ENCODE measurements at regions not wholly inside any gene's neighbourhood (a gene's known extent, or its start where the extent isn't known, plus 50 kb on each side); places are given as distances from the start of the nearest gene placed in this dataset.

DNA sequence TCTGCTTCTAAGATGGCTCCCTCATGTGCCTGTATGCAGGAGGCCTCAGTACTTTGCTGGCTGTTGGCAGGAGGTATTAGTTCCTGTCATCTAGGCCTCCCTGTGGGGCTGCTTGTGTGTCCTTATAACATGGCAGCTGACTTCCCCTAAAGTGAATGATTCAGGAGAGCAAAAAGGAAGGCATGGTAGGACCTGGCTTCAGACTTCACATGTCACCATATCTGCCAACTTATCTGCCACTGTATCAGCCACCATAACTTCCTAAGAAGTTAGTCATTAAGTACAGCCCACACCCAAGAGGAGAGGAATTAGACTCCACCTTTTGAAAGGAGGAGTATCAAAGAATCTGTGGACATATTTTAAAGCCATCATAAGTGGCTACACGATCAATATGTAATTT lies 122.5 kb downstream of the UCHL1 start:
- no peaks in the 10 kb centered on the region for H3K27me3 ChIP-seq (ENCODE audit: control insufficient read depth, insufficient read depth, low read length)
- H3K9me3 ChIP-seq (ENCODE audit: control insufficient read depth, insufficient read depth, low read depth, low read length), result no peaks in the 10 kb centered on the region
- no peak overlapping the region for H3K4me3 ChIP-seq (ENCODE audit: low read depth in 2 of 2, low read length in 2 of 2)
- no TSS peak for BruUV-seq (replicated peaks)
- TF ChIP-seq, protein P1, sequence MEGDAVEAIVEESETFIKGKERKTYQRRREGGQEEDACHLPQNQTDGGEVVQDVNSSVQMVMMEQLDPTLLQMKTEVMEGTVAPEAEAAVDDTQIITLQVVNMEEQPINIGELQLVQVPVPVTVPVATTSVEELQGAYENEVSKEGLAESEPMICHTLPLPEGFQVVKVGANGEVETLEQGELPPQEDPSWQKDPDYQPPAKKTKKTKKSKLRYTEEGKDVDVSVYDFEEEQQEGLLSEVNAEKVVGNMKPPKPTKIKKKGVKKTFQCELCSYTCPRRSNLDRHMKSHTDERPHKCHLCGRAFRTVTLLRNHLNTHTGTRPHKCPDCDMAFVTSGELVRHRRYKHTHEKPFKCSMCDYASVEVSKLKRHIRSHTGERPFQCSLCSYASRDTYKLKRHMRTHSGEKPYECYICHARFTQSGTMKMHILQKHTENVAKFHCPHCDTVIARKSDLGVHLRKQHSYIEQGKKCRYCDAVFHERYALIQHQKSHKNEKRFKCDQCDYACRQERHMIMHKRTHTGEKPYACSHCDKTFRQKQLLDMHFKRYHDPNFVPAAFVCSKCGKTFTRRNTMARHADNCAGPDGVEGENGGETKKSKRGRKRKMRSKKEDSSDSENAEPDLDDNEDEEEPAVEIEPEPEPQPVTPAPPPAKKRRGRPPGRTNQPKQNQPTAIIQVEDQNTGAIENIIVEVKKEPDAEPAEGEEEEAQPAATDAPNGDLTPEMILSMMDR (IDR thresholded peaks at IDR 0.05), result no peak
- TF ChIP-seq TCF7L2 (IDR thresholded peaks at IDR 0.05; ENCODE audit: low read depth, low read length) (no peak), POLR2AphosphoS5 (IDR thresholded peaks at IDR 0.05; ENCODE audit: low read depth, low read length) (no peak), SIN3A (IDR thresholded peaks at IDR 0.05; ENCODE audit: borderline replicate concordance, insufficient read depth, low read depth, low read length) (no peak)
- TF ChIP-seq, protein P2, sequence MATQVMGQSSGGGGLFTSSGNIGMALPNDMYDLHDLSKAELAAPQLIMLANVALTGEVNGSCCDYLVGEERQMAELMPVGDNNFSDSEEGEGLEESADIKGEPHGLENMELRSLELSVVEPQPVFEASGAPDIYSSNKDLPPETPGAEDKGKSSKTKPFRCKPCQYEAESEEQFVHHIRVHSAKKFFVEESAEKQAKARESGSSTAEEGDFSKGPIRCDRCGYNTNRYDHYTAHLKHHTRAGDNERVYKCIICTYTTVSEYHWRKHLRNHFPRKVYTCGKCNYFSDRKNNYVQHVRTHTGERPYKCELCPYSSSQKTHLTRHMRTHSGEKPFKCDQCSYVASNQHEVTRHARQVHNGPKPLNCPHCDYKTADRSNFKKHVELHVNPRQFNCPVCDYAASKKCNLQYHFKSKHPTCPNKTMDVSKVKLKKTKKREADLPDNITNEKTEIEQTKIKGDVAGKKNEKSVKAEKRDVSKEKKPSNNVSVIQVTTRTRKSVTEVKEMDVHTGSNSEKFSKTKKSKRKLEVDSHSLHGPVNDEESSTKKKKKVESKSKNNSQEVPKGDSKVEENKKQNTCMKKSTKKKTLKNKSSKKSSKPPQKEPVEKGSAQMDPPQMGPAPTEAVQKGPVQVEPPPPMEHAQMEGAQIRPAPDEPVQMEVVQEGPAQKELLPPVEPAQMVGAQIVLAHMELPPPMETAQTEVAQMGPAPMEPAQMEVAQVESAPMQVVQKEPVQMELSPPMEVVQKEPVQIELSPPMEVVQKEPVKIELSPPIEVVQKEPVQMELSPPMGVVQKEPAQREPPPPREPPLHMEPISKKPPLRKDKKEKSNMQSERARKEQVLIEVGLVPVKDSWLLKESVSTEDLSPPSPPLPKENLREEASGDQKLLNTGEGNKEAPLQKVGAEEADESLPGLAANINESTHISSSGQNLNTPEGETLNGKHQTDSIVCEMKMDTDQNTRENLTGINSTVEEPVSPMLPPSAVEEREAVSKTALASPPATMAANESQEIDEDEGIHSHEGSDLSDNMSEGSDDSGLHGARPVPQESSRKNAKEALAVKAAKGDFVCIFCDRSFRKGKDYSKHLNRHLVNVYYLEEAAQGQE (IDR thresholded peaks at IDR 0.05; ENCODE audit: insufficient read depth in 1 of 2, low read depth in 2 of 2, low read length in 1 of 2), result no peak
- no peak for DNase-seq (ENCODE audit: low read depth, low spot score)
- in situ Hi-C loops (cut with HindIII; ENCODE audit: low pct_unique_long_range_greater_than_20kb, low sequenced_read_pairs), result no loop called here
- no peaks in the 10 kb centered on the region for H3K36me3 ChIP-seq (ENCODE audit: control insufficient read depth, insufficient read depth, low read length)
- ChIA-PET CTCF (no interaction called here), POLR2A (no interaction called here)
- intact Hi-C loops (cut with micrococcal nuclease; ENCODE audit: unreplicated experiment), result loop anchor here (10.0 kb wide), 1 partner anchor 84 kb away; no protein-coding TSS in a partner anchor
- H3K27ac ChIP-seq (ENCODE audit: low read length), result no peak overlapping the region
- no peak for ATAC-seq
- no peaks in the 10 kb centered on the region for H3K4me1 ChIP-seq (ENCODE audit: control insufficient read depth, insufficient read depth, low read length)

DNA sequence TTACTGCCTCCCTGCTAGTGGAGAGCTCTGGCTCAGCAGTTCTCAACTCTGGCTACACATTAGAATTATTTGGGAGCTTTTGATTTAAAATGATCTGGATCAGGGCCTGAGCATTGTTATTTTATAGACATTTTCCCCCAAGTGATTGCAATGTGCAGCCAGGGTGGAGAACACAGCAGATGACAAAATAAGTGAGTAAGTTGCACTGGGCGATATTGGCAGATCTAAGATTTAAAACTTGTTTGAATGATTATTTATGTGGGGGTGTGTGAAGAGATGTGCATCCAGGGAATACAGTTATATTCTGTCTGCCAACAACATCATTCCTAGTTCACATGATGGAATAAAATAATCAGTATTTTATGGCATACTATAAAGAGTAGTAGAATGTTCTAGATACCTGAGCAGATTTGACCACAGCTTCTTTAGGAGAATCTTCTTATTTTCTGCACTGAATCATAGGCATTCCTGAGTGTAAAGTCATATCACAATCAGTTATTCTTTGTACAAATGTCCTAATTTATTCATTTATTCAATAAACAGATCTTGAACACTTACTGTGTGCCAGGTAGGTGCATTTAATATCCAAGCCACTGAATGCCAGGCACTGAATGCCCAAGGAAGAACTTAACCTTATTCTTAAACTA lies 123.9 kb downstream of the UCHL1 start:
- intact Hi-C loops (cut with micrococcal nuclease; ENCODE audit: unreplicated experiment) (no loop called here), in situ Hi-C loops (cut with HindIII; ENCODE audit: low pct_unique_long_range_greater_than_20kb, low sequenced_read_pairs) (no loop called here)
- H3K27me3 ChIP-seq (ENCODE audit: control insufficient read depth, insufficient read depth, low read length), result no peaks in the 10 kb centered on the region
- H3K36me3 ChIP-seq (ENCODE audit: control insufficient read depth, insufficient read depth, low read length), result no peaks in the 10 kb centered on the region
- H3K4me3 ChIP-seq (ENCODE audit: low read depth in 2 of 2, low read length in 2 of 2), result no peak overlapping the region
- no peak for ATAC-seq
- DNase-seq (ENCODE audit: low read depth, low spot score), result no peak
- no peak overlapping the region for H3K27ac ChIP-seq (ENCODE audit: low read length)
- no peak for TF ChIP-seq SIN3A (IDR thresholded peaks at IDR 0.05; ENCODE audit: borderline replicate concordance, insufficient read depth, low read depth, low read length)
- TF ChIP-seq, protein P1 (IDR thresholded peaks at IDR 0.05), result no peak
- TF ChIP-seq POLR2AphosphoS5 (IDR thresholded peaks at IDR 0.05; ENCODE audit: low read depth, low read length), result no peak
- no peak for TF ChIP-seq TCF7L2 (IDR thresholded peaks at IDR 0.05; ENCODE audit: low read depth, low read length)
- TF ChIP-seq, protein P2 (IDR thresholded peaks at IDR 0.05; ENCODE audit: insufficient read depth in 1 of 2, low read depth in 2 of 2, low read length in 1 of 2), result no peak
- CTCF ChIA-PET, result no interaction called here
- no TSS peak for BruUV-seq (replicated peaks)
- H3K4me1 ChIP-seq (ENCODE audit: control insufficient read depth, insufficient read depth, low read length), result no peaks in the 10 kb centered on the region
- POLR2A ChIA-PET, result interaction anchor here (0.6 kb wide), 1 partner anchor 99 kb away, joined by 3 read pairs; no protein-coding TSS in a partner anchor
- H3K9me3 ChIP-seq (ENCODE audit: control insufficient read depth, insufficient read depth, low read depth, low read length), result no peaks in the 10 kb centered on the region

Data from Panc1 (cell line).